PFSK-1 (cell line): ENCODE measurements at regions not wholly inside any gene's neighbourhood (a gene's known extent, or its start where the extent isn't known, plus 50 kb on each side); places are given as distances from the start of the nearest gene placed in this dataset.

Source experiments
- FOXP2 ChIP-seq: optimal IDR thresholded peaks from 2 replicates; pipeline ENCODE3; 2011; ENCODE audit warnings: borderline replicate concordance, control low read depth, inconsistent platforms; ENCODE audit not compliant: insufficient read depth; ENCODE audit errors: extremely low read length, extremely low read depth
- POLR2AphosphoS5 ChIP-seq: IDR thresholded peaks from 2 replicates; pipeline ENCODE4 v1.6.1; 2012; ENCODE audit warnings: low read depth, mild to moderate bottlenecking, control low read depth, low read length, moderate library complexity

- TF ChIP-seq POLR2AphosphoS5 (no peak), FOXP2 (no peak)
Measured at GRCh38 chr1:71264039-71264438, 183.2 kb upstream of the ZRANB2 start.
